Gastroesophageal sphincter (tissue), 3 donors: ENCODE measurements at regions not wholly inside any gene's neighbourhood (a gene's known extent, or its start where the extent isn't known, plus 50 kb on each side); places are given as distances from the start of the nearest gene placed in this dataset.

ENCODE experiments used
- CTCF ChIP-seq, 4 experiments: fragments of 200-600 bp in 2 of 4; fragments of 450-650 bp in 2 of 4; sonication (generic) in 1 of 4; IDR thresholded peaks; one replicate each; pipeline ENCODE4 v1.5.1; 2017 to 2019; ENCODE audit warnings: antibody characterized with exemption in 4 of 4, mild to moderate bottlenecking in 2 of 4, moderate library complexity in 2 of 4
- POLR2AphosphoS5 ChIP-seq: sonication (generic); formaldehyde crosslinking; IDR thresholded peaks from one replicate; pipeline ENCODE4 v1.6.1; 2017; ENCODE audit warnings: antibody characterized with exemption

- TF ChIP-seq POLR2AphosphoS5 (no peak), CTCF (IDR thresholded peaks at IDR 0.05) (no peak)
Observed at GRCh38 chr21:22351076-22351475, 1352.9 kb downstream of the NCAM2 start.
